Activated CD8-positive, alpha-beta T cell treated with anti-CD3 and anti-CD28 coated beads, Interleukin-2, amount 10 ng/mL, durations not matched to agents 7 days and 5 days (primary cell): ENCODE measurements at regions not wholly inside any gene's neighbourhood (a gene's known extent, or its start where the extent isn't known, plus 50 kb on each side); places are given as distances from the start of the nearest gene placed in this dataset.

Experiments used
- ATAC-seq: fragments of 150-1000 bp; cut with Tn5 transposase; one replicate; pipeline ENCODE4 v1.10.0; 2021; ENCODE audit warnings: moderate library complexity
- CTCF ChIA-PET: fragments of 350-600 bp; sonication (Branson Sonifier 250); formaldehyde crosslinking; loops from one replicate; lab custom pipeline; 2021; ENCODE audit warnings: antibody characterized with exemption; lab: Charles Lee
- POLR2A ChIA-PET: fragments of 350-600 bp; sonication (Branson Sonifier 250); formaldehyde crosslinking; loops from one replicate; lab custom pipeline; 2021; ENCODE audit warnings: antibody characterized with exemption; lab: Charles Lee
- DNase-seq: peaks from one replicate; pipeline ENCODE4 v3.0.0-alpha.2; 2020
- H3K27ac Mint-ChIP-seq: one replicate; pipeline ENCODE4 v1.8.0; 2021; ENCODE audit warnings: mild to moderate bottlenecking, mixed read lengths
- H3K27me3 Mint-ChIP-seq: one replicate; pipeline ENCODE4 v1.8.0; 2021; ENCODE audit warnings: low read depth, mixed read lengths
- H3K36me3 Mint-ChIP-seq: one replicate; pipeline ENCODE4 v1.8.0; 2021; ENCODE audit warnings: low read depth, mixed read lengths
- H3K4me1 Mint-ChIP-seq: one replicate; pipeline ENCODE4 v1.8.0; 2021; ENCODE audit warnings: low read depth, mixed read lengths
- H3K4me3 Mint-ChIP-seq: one replicate; pipeline ENCODE4 v1.8.0; 2021; ENCODE audit warnings: mild to moderate bottlenecking, mixed read lengths
- H3K9me3 Mint-ChIP-seq: one replicate; pipeline ENCODE4 v1.8.0; 2022; ENCODE audit warnings: mixed read lengths; ENCODE audit not compliant: insufficient read depth

- CTCF ChIA-PET = no interaction called here
- Mint-ChIP-seq H3K4me1 (no peaks in the 10 kb centered on the region), H3K9me3 (no peaks in the 10 kb centered on the region), H3K27me3 (peaks cover 14% of the 10 kb centered on the region), H3K4me3 (no peak overlapping the region), H3K27ac (no peak overlapping the region), H3K36me3 (no peaks in the 10 kb centered on the region)
- no peak for DNase-seq
- POLR2A ChIA-PET = no interaction called here
- no peak for ATAC-seq
Observed at GRCh38 chr12:131487388-131488124, 223.3 kb upstream of the SFSWAP start.

DNA sequence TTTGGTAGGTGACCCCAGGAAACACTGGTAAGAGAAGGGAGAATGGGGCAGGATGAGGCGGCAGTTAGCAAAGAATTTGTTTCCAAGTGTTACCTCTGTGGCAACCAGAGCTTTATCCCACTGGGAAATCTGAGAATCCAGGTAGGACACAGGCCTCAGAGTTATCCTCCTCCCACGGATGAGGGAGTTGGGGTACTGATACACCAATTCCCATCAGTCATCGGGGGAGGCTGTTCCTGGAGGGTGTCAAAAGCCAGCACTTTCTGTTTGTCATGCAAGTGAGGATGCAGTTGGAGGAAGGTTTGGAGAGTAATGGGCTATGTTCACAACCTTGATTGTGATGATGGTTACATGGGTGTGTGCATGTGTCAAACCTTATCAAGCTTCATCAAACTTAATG lies 221.2 kb upstream of the SFSWAP start:
- Mint-ChIP-seq H3K4me1 (no peaks in the 10 kb centered on the region), H3K4me3 (no peak overlapping the region), H3K27ac (no peak overlapping the region), H3K27me3 (peaks cover 14% of the 10 kb centered on the region), H3K36me3 (no peaks in the 10 kb centered on the region), H3K9me3 (no peaks in the 10 kb centered on the region)
- ATAC-seq (no peak), DNase-seq (no peak)
- ChIA-PET POLR2A (no interaction called here), CTCF (no interaction called here)

GRCh38 chr12:131491155-131491554 lies 219.7 kb upstream of the SFSWAP start:
- POLR2A ChIA-PET = no interaction called here
- H3K27me3 Mint-ChIP-seq = peaks cover 12% of the 10 kb centered on the region

DNA sequence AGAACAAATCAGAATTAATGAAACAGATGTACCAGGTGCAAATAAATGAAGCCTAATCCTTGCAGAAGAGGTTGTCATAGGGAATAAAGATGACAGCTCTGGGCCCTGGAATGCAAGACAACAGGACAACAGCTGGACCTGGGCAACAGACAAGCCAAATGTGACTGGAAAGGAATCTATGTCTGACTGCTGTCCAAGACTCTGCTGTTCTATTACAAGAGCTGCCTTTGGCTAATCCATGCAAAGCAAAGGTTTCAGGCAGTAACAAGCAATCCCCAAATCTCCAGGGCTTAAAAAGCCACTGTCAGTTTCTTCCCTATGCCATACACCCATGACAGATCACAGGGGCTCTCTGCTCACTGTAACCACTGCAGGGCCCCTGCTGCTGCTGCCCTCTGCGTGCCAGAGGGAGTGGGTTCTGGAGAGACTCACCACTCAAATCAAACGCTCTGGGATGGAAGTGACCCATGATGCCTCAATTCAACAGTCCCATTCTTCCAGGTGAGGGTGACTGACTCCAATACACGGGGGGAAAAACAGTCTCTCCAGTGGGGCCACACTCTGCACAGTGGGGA lies 218.9 kb upstream of the SFSWAP start:
- POLR2A ChIA-PET = no interaction called here
- Mint-ChIP-seq H3K27ac (no peak overlapping the region), H3K36me3 (no peaks in the 10 kb centered on the region), H3K4me3 (no peak overlapping the region), H3K9me3 (no peaks in the 10 kb centered on the region), H3K4me1 (no peaks in the 10 kb centered on the region), H3K27me3 (peaks cover 9% of the 10 kb centered on the region)
- CTCF ChIA-PET = no interaction called here
- DNase-seq (no peak), ATAC-seq (no peak)

More at GRCh38 chr12:131491155-131491554, 219.7 kb upstream of the SFSWAP start:
- Mint-ChIP-seq H3K4me1 (no peaks in the 10 kb centered on the region), H3K9me3 (no peaks in the 10 kb centered on the region), H3K36me3 (no peaks in the 10 kb centered on the region), H3K4me3 (no peak overlapping the region), H3K27ac (no peak overlapping the region)
- CTCF ChIA-PET = no interaction called here
- ATAC-seq (no peak), DNase-seq (no peak)

- Mint-ChIP-seq H3K27me3 (peaks cover 3% of the 10 kb centered on the region), H3K27ac (no peak overlapping the region), H3K4me1 (no peaks in the 10 kb centered on the region), H3K9me3 (no peaks in the 10 kb centered on the region), H3K36me3 (no peaks in the 10 kb centered on the region), H3K4me3 (no peak overlapping the region)
- ATAC-seq = no peak
- CTCF ChIA-PET = no interaction called here
- POLR2A ChIA-PET = no interaction called here
- no peak for DNase-seq
Observed at GRCh38 chr12:131493068-131493826, 217.6 kb upstream of the SFSWAP start.

- ChIA-PET POLR2A (no interaction called here), CTCF (no interaction called here)
- Mint-ChIP-seq H3K9me3 (no peaks in the 10 kb centered on the region), H3K36me3 (no peaks in the 10 kb centered on the region), H3K4me1 (no peaks in the 10 kb centered on the region), H3K27me3 (peaks cover 3% of the 10 kb centered on the region), H3K27ac (no peak overlapping the region), H3K4me3 (no peak overlapping the region)
- ATAC-seq = no peak
- DNase-seq = no peak
Observed at GRCh38 chr12:131494216-131494615, 216.7 kb upstream of the SFSWAP start.

GRCh38 chr12:131494741-131495524 lies 216.0 kb upstream of the SFSWAP start:
- ChIA-PET POLR2A (no interaction called here), CTCF (no interaction called here)
- DNase-seq (no peak), ATAC-seq (no peak)
- no peaks in the 10 kb centered on the region for H3K36me3 Mint-ChIP-seq
- peaks cover 3% of the 10 kb centered on the region for H3K27me3 Mint-ChIP-seq
- peaks cover 6% of the 10 kb centered on the region for H3K4me1 Mint-ChIP-seq
- no peaks in the 10 kb centered on the region for H3K9me3 Mint-ChIP-seq
- H3K27ac Mint-ChIP-seq = no peak overlapping the region
- no peak overlapping the region for H3K4me3 Mint-ChIP-seq

- peaks cover 8% of the 10 kb centered on the region for H3K4me1 Mint-ChIP-seq
- POLR2A ChIA-PET = no interaction called here
Observed at GRCh38 chr12:131497966-131498365, 212.9 kb upstream of the SFSWAP start.

GRCh38 chr12:131499160-131499863 lies 211.6 kb upstream of the SFSWAP start:
- ChIA-PET POLR2A (interaction anchor here (1.1 kb wide), 1 partner anchor 12 kb away, joined by 3 read pairs; no protein-coding TSS in a partner anchor), CTCF (no interaction called here)
- Mint-ChIP-seq H3K36me3 (no peaks in the 10 kb centered on the region), H3K4me3 (no peak overlapping the region), H3K9me3 (no peaks in the 10 kb centered on the region), H3K27ac (no peak overlapping the region), H3K4me1 (peaks cover 8% of the 10 kb centered on the region), H3K27me3 (peaks cover 4% of the 10 kb centered on the region)
- ATAC-seq = no peak
- peak; percentile 20 for DNase-seq

More at GRCh38 chr12:131497966-131498365, 212.9 kb upstream of the SFSWAP start:
- Mint-ChIP-seq H3K4me3 (no peak overlapping the region), H3K27ac (no peak overlapping the region), H3K36me3 (no peaks in the 10 kb centered on the region), H3K27me3 (no peaks in the 10 kb centered on the region), H3K9me3 (no peaks in the 10 kb centered on the region)
- ATAC-seq = no peak
- peak; percentile 8 for DNase-seq
- CTCF ChIA-PET = no interaction called here

GRCh38 chr12:131499864-131500190 lies 211.1 kb upstream of the SFSWAP start:
- Mint-ChIP-seq H3K36me3 (no peaks in the 10 kb centered on the region), H3K9me3 (no peaks in the 10 kb centered on the region), H3K4me3 (no peak overlapping the region), H3K4me1 (peaks cover 8% of the 10 kb centered on the region), H3K27me3 (peaks cover 5% of the 10 kb centered on the region), H3K27ac (no peak overlapping the region)
- CTCF ChIA-PET = no interaction called here
- ATAC-seq (no peak), DNase-seq (no peak)
- POLR2A ChIA-PET = no interaction called here

- ChIA-PET POLR2A (no interaction called here), CTCF (no interaction called here)
- no peak overlapping the region for H3K27ac Mint-ChIP-seq
- peak; percentile 7 for DNase-seq
- H3K27me3 Mint-ChIP-seq = peaks cover 5% of the 10 kb centered on the region
- ATAC-seq = no peak
- no peaks in the 10 kb centered on the region for H3K9me3 Mint-ChIP-seq
- peaks cover 8% of the 10 kb centered on the region for H3K4me1 Mint-ChIP-seq
- no peaks in the 10 kb centered on the region for H3K36me3 Mint-ChIP-seq
- no peak overlapping the region for H3K4me3 Mint-ChIP-seq
Observed at GRCh38 chr12:131500564-131500963, 210.3 kb upstream of the SFSWAP start.
